WERI-Rb-1 (cell line): ENCODE measurements at regions not wholly inside any gene's neighbourhood (a gene's known extent, or its start where the extent isn't known, plus 50 kb on each side); places are given as distances from the start of the nearest gene placed in this dataset.

Experiments used
- DNase-seq: peaks from one replicate; pipeline ENCODE4 v3.0.0-alpha.2; 2020
- H3K27ac ChIP-seq: fragments of 250-450 bp; sonication (Bioruptor Pico); 2 replicates; pipeline ENCODE4 v1.5.1; 2020; ENCODE audit warnings: mild to moderate bottlenecking, moderate library complexity
- H3K27me3 ChIP-seq: fragments of 250-450 bp; sonication (Bioruptor Pico); 2 replicates; pipeline ENCODE4 v1.5.1; 2021; ENCODE audit warnings: mild to moderate bottlenecking, low read depth, moderate library complexity; ENCODE audit not compliant: insufficient read depth, severe bottlenecking
- H3K36me3 ChIP-seq: fragments of 250-450 bp; sonication (Bioruptor Pico); 2 replicates; pipeline ENCODE4 v1.5.1; 2020; ENCODE audit warnings: mild to moderate bottlenecking, moderate library complexity
- H3K4me3 ChIP-seq: 2 replicates; pipeline ENCODE4 v1.5.1; 2011; ENCODE audit warnings: low read depth, mild to moderate bottlenecking, control low read depth, low read length
- H3K9me3 ChIP-seq: fragments of 250-450 bp; sonication (Bioruptor Pico); 2 replicates; pipeline ENCODE4 v1.5.1; 2021; ENCODE audit warnings: mild to moderate bottlenecking, moderate library complexity; ENCODE audit not compliant: severe bottlenecking
- CTCF ChIP-seq: IDR thresholded peaks from 2 replicates; pipeline ENCODE4 v1.5.1; 2011; ENCODE audit warnings: low read depth, mild to moderate bottlenecking, control low read depth, inconsistent platforms, low read length

- Histone ChIP-seq H3K36me3 (no peaks in the 10 kb centered on the region), H3K27ac (no peak overlapping the region), H3K9me3 (no peaks in the 10 kb centered on the region), H3K27me3 (no peaks in the 10 kb centered on the region), H3K4me3 (no peak overlapping the region)
- no peak for DNase-seq
- TF ChIP-seq CTCF: no peak
These were observed 228.9 kb upstream of the CDH9 start for GRCh38 chr5:27267209-27267824.

DNA sequence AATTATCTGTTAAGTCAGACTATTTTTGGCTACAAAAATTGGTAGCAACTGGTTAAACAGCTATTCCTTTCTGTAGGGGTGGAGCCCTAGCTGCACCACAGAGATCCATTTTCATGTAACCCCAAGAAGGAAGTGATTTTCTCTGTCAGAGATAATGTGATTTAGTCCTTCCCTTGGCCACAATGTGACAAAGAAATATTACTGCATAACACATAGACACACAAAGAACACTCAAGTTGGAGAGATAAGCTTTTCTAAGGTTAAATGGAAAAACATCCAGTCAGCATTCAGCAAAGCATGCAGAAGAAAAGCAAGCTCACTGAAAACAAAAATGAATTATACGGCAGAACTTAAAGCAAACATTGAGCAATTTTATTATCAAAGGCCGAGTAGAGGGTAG lies 227.8 kb upstream of the CDH9 start:
- no peaks in the 10 kb centered on the region for H3K27me3 ChIP-seq
- H3K4me3 ChIP-seq: no peak overlapping the region

GRCh38 chr5:27257696-27258095 lies 219.3 kb upstream of the CDH9 start:
- no peaks in the 10 kb centered on the region for H3K27me3 ChIP-seq
- no peak for TF ChIP-seq CTCF
- H3K4me3 ChIP-seq: no peak overlapping the region
- H3K9me3 ChIP-seq: no peaks in the 10 kb centered on the region
- no peaks in the 10 kb centered on the region for H3K36me3 ChIP-seq
- DNase-seq: no peak
- H3K27ac ChIP-seq: no peak overlapping the region

More for the DNA sequence above, 227.8 kb upstream of the CDH9 start:
- H3K27ac ChIP-seq: no peak overlapping the region
- DNase-seq: no peak
- TF ChIP-seq CTCF: no peak
- no peaks in the 10 kb centered on the region for H3K36me3 ChIP-seq
- no peaks in the 10 kb centered on the region for H3K9me3 ChIP-seq

GRCh38 chr5:27252911-27253310 lies 214.5 kb upstream of the CDH9 start:
- H3K27ac ChIP-seq: no peak overlapping the region
- no peak for TF ChIP-seq CTCF
- no peaks in the 10 kb centered on the region for H3K27me3 ChIP-seq
- no peak for DNase-seq
- H3K36me3 ChIP-seq: no peaks in the 10 kb centered on the region
- no peaks in the 10 kb centered on the region for H3K9me3 ChIP-seq
- H3K4me3 ChIP-seq: no peak overlapping the region

- no peaks in the 10 kb centered on the region for H3K9me3 ChIP-seq
- DNase-seq: no peak
- H3K4me3 ChIP-seq: no peak overlapping the region
- no peak overlapping the region for H3K27ac ChIP-seq
- no peaks in the 10 kb centered on the region for H3K36me3 ChIP-seq
- no peak for TF ChIP-seq CTCF
- H3K27me3 ChIP-seq: no peaks in the 10 kb centered on the region
These were observed 203.9 kb upstream of the CDH9 start for GRCh38 chr5:27242258-27242626.
